ENCODE measurements at regions not wholly inside any gene's neighbourhood (a gene's known extent, or its start where the extent isn't known, plus 50 kb on each side); places are given as distances from the start of the nearest gene placed in this dataset.

GRCh38 chr14:21993070-21993469, 319.5 kb upstream of the OR4E1 start:
- H3K36me3 ChIP-seq (ENCODE audit: control insufficient read depth in 2 of 2, insufficient read depth in 2 of 2, low read length in 1 of 2): no peaks in the 10 kb centered on the region
- H3K9me3 ChIP-seq (ENCODE audit: control insufficient read depth in 2 of 2, insufficient read depth in 1 of 2, low read length in 1 of 2): no peaks in the 10 kb centered on the region
- DNase-seq (ENCODE audit: low read depth in 6 of 9, low spot score in 9 of 9): no peak
- peaks cover 0 to 24% of the 10 kb centered on the region in 2 donors for H3K4me1 ChIP-seq (ENCODE audit: control insufficient read depth in 2 of 2, insufficient read depth in 2 of 2, low read length in 2 of 2)
- H3K27ac ChIP-seq (ENCODE audit: low read depth in 1 of 2, low read length in 1 of 2): no peak overlapping the region
- no peak overlapping the region for H3K4me3 ChIP-seq (ENCODE audit: low read length in 2 of 2)
- 95% methylated on average over 5 of the region's 5 CpGs for WGBS
- H3K27me3 ChIP-seq (ENCODE audit: control insufficient read depth in 2 of 2, insufficient read depth in 1 of 2, low read length in 1 of 2): no peaks in the 10 kb centered on the region

GRCh38 chr14:21991130-21991529, 317.5 kb upstream of the OR4E1 start:
- H3K4me1 ChIP-seq (ENCODE audit: control insufficient read depth in 2 of 2, insufficient read depth in 2 of 2, low read length in 2 of 2): peaks cover 0 to 18% of the 10 kb centered on the region in 2 donors
- H3K27ac ChIP-seq (ENCODE audit: low read depth in 1 of 2, low read length in 1 of 2): no peak overlapping the region
- no peak overlapping the region for H3K4me3 ChIP-seq (ENCODE audit: low read length in 2 of 2)
- H3K27me3 ChIP-seq (ENCODE audit: control insufficient read depth in 2 of 2, insufficient read depth in 1 of 2, low read length in 1 of 2): no peaks in the 10 kb centered on the region
- no peaks in the 10 kb centered on the region for H3K36me3 ChIP-seq (ENCODE audit: control insufficient read depth in 2 of 2, insufficient read depth in 2 of 2, low read length in 1 of 2)
- 59% methylated on average over 2 of the region's 2 CpGs for WGBS
- no peaks in the 10 kb centered on the region for H3K9me3 ChIP-seq (ENCODE audit: control insufficient read depth in 2 of 2, insufficient read depth in 1 of 2, low read length in 1 of 2)
- DNase-seq (ENCODE audit: low read depth in 6 of 9, low spot score in 9 of 9): no peak

- peak in 3 of 9 donors; percentile 40 to 82 (median 58) for DNase-seq (ENCODE audit: low read depth in 6 of 9, low spot score in 9 of 9)
- 22% methylated on average over 2 of the region's 2 CpGs for WGBS
- H3K9me3 ChIP-seq (ENCODE audit: control insufficient read depth in 2 of 2, insufficient read depth in 1 of 2, low read length in 1 of 2): no peaks in the 10 kb centered on the region
Observed at GRCh38 chr14:21990116-21990515, 316.5 kb upstream of the OR4E1 start.

GRCh38 chr14:21989090-21989489, 315.5 kb upstream of the OR4E1 start:
- H3K36me3 ChIP-seq (ENCODE audit: control insufficient read depth in 2 of 2, insufficient read depth in 2 of 2, low read length in 1 of 2): no peaks in the 10 kb centered on the region
- H3K4me3 ChIP-seq (ENCODE audit: low read length in 2 of 2): no peak overlapping the region
- H3K9me3 ChIP-seq (ENCODE audit: control insufficient read depth in 2 of 2, insufficient read depth in 1 of 2, low read length in 1 of 2): no peaks in the 10 kb centered on the region
- peaks cover 0 to 18% of the 10 kb centered on the region in 2 donors for H3K4me1 ChIP-seq (ENCODE audit: control insufficient read depth in 2 of 2, insufficient read depth in 2 of 2, low read length in 2 of 2)
- 95% methylated on average over 7 of the region's 7 CpGs for WGBS
- no peak overlapping the region for H3K27ac ChIP-seq (ENCODE audit: low read depth in 1 of 2, low read length in 1 of 2)
- no peak for DNase-seq (ENCODE audit: low read depth in 6 of 9, low spot score in 9 of 9)
- H3K27me3 ChIP-seq (ENCODE audit: control insufficient read depth in 2 of 2, insufficient read depth in 1 of 2, low read length in 1 of 2): no peaks in the 10 kb centered on the region

More at GRCh38 chr14:21990116-21990515, 316.5 kb upstream of the OR4E1 start:
- H3K4me1 ChIP-seq (ENCODE audit: control insufficient read depth in 2 of 2, insufficient read depth in 2 of 2, low read length in 2 of 2): peaks cover 0 to 18% of the 10 kb centered on the region in 2 donors
- no peaks in the 10 kb centered on the region for H3K36me3 ChIP-seq (ENCODE audit: control insufficient read depth in 2 of 2, insufficient read depth in 2 of 2, low read length in 1 of 2)
- peak overlapping the region in 1 of 2 donors; percentile 53 for H3K27ac ChIP-seq (ENCODE audit: low read depth in 1 of 2, low read length in 1 of 2)
- peak overlapping the region; percentile 23 to 38 for H3K4me3 ChIP-seq (ENCODE audit: low read length in 2 of 2)
- no peaks in the 10 kb centered on the region for H3K27me3 ChIP-seq (ENCODE audit: control insufficient read depth in 2 of 2, insufficient read depth in 1 of 2, low read length in 1 of 2)

GRCh38 chr14:21988413-21988812, 314.8 kb upstream of the OR4E1 start:
- WGBS: 91% methylated on average over 1 of the region's 1 CpG
- Histone ChIP-seq H3K9me3 (ENCODE audit: control insufficient read depth in 2 of 2, insufficient read depth in 1 of 2, low read length in 1 of 2) (no peaks in the 10 kb centered on the region), H3K27ac (ENCODE audit: low read depth in 1 of 2, low read length in 1 of 2) (no peak overlapping the region), H3K4me1 (ENCODE audit: control insufficient read depth in 2 of 2, insufficient read depth in 2 of 2, low read length in 2 of 2) (peaks cover 0 to 18% of the 10 kb centered on the region in 2 donors), H3K27me3 (ENCODE audit: control insufficient read depth in 2 of 2, insufficient read depth in 1 of 2, low read length in 1 of 2) (no peaks in the 10 kb centered on the region), H3K36me3 (ENCODE audit: control insufficient read depth in 2 of 2, insufficient read depth in 2 of 2, low read length in 1 of 2) (no peaks in the 10 kb centered on the region), H3K4me3 (ENCODE audit: low read length in 2 of 2) (no peak overlapping the region)
- no peak for DNase-seq (ENCODE audit: low read depth in 6 of 9, low spot score in 9 of 9)

- H3K27me3 ChIP-seq (ENCODE audit: control insufficient read depth in 2 of 2, insufficient read depth in 1 of 2, low read length in 1 of 2): no peaks in the 10 kb centered on the region
- DNase-seq (ENCODE audit: low read depth in 6 of 9, low spot score in 9 of 9): peak in 4 of 9 donors; percentile 49 to 82 (median 58)
- WGBS: 33% methylated on average over 3 of the region's 3 CpGs
Observed at GRCh38 chr14:21987937-21988336, 314.3 kb upstream of the OR4E1 start.

GRCh38 chr14:21985081-21985480, 311.5 kb upstream of the OR4E1 start:
- no peak overlapping the region for H3K27ac ChIP-seq (ENCODE audit: low read depth in 1 of 2, low read length in 1 of 2)
- WGBS: 47% methylated on average over 2 of the region's 2 CpGs
- H3K27me3 ChIP-seq (ENCODE audit: control insufficient read depth in 2 of 2, insufficient read depth in 1 of 2, low read length in 1 of 2): no peaks in the 10 kb centered on the region
- no peaks in the 10 kb centered on the region for H3K36me3 ChIP-seq (ENCODE audit: control insufficient read depth in 2 of 2, insufficient read depth in 2 of 2, low read length in 1 of 2)
- DNase-seq (ENCODE audit: low read depth in 6 of 9, low spot score in 9 of 9): no peak
- H3K4me1 ChIP-seq (ENCODE audit: control insufficient read depth in 2 of 2, insufficient read depth in 2 of 2, low read length in 2 of 2): peaks cover 0 to 4% of the 10 kb centered on the region in 2 donors
- H3K4me3 ChIP-seq (ENCODE audit: low read length in 2 of 2): no peak overlapping the region
- no peaks in the 10 kb centered on the region for H3K9me3 ChIP-seq (ENCODE audit: control insufficient read depth in 2 of 2, insufficient read depth in 1 of 2, low read length in 1 of 2)

More at GRCh38 chr14:21987937-21988336, 314.3 kb upstream of the OR4E1 start:
- H3K4me1 ChIP-seq (ENCODE audit: control insufficient read depth in 2 of 2, insufficient read depth in 2 of 2, low read length in 2 of 2): peaks cover 0 to 18% of the 10 kb centered on the region in 2 donors
- H3K27ac ChIP-seq (ENCODE audit: low read depth in 1 of 2, low read length in 1 of 2): no peak overlapping the region
- H3K36me3 ChIP-seq (ENCODE audit: control insufficient read depth in 2 of 2, insufficient read depth in 2 of 2, low read length in 1 of 2): no peaks in the 10 kb centered on the region
- no peaks in the 10 kb centered on the region for H3K9me3 ChIP-seq (ENCODE audit: control insufficient read depth in 2 of 2, insufficient read depth in 1 of 2, low read length in 1 of 2)
- no peak overlapping the region for H3K4me3 ChIP-seq (ENCODE audit: low read length in 2 of 2)

GRCh38 chr14:21978999-21979314, 305.3 kb upstream of the OR4E1 start:
- Histone ChIP-seq H3K9me3 (ENCODE audit: control insufficient read depth in 2 of 2, insufficient read depth in 1 of 2, low read length in 1 of 2) (no peaks in the 10 kb centered on the region), H3K27me3 (ENCODE audit: control insufficient read depth in 2 of 2, insufficient read depth in 1 of 2, low read length in 1 of 2) (no peaks in the 10 kb centered on the region), H3K27ac (ENCODE audit: low read depth in 1 of 2, low read length in 1 of 2) (peak overlapping the region in 1 of 2 donors; percentile 53), H3K36me3 (ENCODE audit: control insufficient read depth in 2 of 2, insufficient read depth in 2 of 2, low read length in 1 of 2) (no peaks in the 10 kb centered on the region), H3K4me3 (ENCODE audit: low read length in 2 of 2) (no peak overlapping the region), H3K4me1 (ENCODE audit: control insufficient read depth in 2 of 2, insufficient read depth in 2 of 2, low read length in 2 of 2) (peaks cover 8 to 13% of the 10 kb centered on the region in 2 donors)
- DNase-seq (ENCODE audit: low read depth in 6 of 9, low spot score in 9 of 9): peak in 1 of 9 donors; percentile 43
- WGBS: 72% methylated on average over 5 of the region's 5 CpGs

- Histone ChIP-seq H3K4me3 (ENCODE audit: low read length in 2 of 2) (peak overlapping the region in 1 of 2 donors; percentile 11), H3K9me3 (ENCODE audit: control insufficient read depth in 2 of 2, insufficient read depth in 1 of 2, low read length in 1 of 2) (no peaks in the 10 kb centered on the region), H3K27ac (ENCODE audit: low read depth in 1 of 2, low read length in 1 of 2) (peak overlapping the region; percentile 53 to 59), H3K36me3 (ENCODE audit: control insufficient read depth in 2 of 2, insufficient read depth in 2 of 2, low read length in 1 of 2) (no peaks in the 10 kb centered on the region), H3K4me1 (ENCODE audit: control insufficient read depth in 2 of 2, insufficient read depth in 2 of 2, low read length in 2 of 2) (peaks cover 8 to 13% of the 10 kb centered on the region in 2 donors), H3K27me3 (ENCODE audit: control insufficient read depth in 2 of 2, insufficient read depth in 1 of 2, low read length in 1 of 2) (no peaks in the 10 kb centered on the region)
- WGBS: 47% methylated on average over 11 of the region's 11 CpGs
- DNase-seq (ENCODE audit: low read depth in 6 of 9, low spot score in 9 of 9): peak in 7 of 9 donors; percentile 60 to 88 (median 81)
Observed at GRCh38 chr14:21978184-21978998, 304.8 kb upstream of the OR4E1 start.

Data from thymus (tissue), 11 donors.